ENCODE measurements at regions not wholly inside any gene's neighbourhood (a gene's known extent, or its start where the extent isn't known, plus 50 kb on each side); places are given as distances from the start of the nearest gene placed in this dataset.

- no peak for DNase-seq
These were observed 101.7 kb upstream of the HDGFL1 start for GRCh38 chr6:22467645-22468044.

DNA sequence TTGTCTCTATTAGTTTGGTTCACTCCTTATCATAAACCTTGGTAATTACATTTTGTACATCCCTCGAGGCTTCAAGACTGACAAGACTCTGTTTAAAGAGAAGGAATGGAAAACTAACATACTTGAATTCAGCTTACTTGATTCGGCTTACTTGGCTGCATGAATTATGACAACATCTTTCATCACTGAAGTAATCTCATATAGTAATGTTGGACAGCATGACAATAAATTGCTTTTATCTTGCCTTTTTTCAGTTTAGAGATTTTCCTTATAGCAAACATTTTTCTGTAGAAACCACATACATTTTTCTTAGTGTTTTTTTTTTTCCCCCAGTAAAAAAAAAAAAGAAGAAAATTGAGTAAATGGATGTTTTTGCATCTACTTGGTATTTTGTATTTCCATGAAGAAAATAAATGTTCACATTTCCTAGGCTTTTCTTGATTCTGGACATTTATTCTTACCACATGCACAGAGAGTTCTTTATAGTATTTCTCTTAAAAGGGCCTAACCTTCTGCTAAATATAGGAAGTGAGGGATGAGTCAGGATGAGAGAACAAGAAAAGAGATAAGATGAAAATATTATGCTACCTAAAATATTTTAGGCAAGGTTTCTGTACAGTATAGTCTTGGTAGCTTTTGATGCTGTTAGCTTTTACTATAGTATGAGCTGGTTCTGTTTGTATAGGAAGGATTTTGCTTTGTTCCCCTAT, 101.0 kb upstream of the HDGFL1 start:
- DNase-seq, result no peak

DNA sequence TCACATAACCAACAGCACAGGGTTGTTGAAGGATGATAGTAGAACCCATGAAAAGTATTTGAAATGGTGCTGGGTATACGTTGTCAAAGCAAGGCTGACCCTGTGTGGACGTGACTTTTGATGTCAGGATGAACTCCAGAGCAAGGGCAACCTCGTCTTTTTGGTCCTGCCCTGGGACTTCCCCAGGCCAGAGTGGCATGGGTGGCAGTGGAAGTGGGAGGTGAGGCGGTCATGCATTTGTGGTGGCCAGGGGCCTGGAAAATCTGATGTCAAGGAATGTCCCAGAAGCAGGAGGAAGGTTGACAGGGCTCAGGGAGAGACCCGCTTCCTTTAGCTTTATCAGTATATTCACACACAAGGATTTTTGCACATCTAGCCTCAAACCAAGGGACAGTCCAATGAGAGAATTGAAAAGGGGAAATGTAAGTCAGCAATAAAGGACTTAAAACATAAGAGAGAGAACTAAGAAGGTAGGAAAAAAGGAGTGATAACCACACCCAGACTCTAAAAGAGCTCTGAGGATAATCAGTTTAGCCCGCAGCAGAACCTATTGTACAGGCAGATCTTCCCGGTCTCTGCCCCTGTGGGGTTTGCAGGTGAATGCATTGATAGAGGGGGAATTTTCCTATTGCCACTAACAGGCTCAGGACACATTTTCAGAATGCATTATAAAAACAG, 98.8 kb upstream of the HDGFL1 start:
- DNase-seq, result no peak

GRCh38 chr6:22471132-22471690, 98.2 kb upstream of the HDGFL1 start:
- DNase-seq, result no peak

- DNase-seq, result no peak
These were observed 97.6 kb upstream of the HDGFL1 start for GRCh38 chr6:22471746-22472145.

DNA sequence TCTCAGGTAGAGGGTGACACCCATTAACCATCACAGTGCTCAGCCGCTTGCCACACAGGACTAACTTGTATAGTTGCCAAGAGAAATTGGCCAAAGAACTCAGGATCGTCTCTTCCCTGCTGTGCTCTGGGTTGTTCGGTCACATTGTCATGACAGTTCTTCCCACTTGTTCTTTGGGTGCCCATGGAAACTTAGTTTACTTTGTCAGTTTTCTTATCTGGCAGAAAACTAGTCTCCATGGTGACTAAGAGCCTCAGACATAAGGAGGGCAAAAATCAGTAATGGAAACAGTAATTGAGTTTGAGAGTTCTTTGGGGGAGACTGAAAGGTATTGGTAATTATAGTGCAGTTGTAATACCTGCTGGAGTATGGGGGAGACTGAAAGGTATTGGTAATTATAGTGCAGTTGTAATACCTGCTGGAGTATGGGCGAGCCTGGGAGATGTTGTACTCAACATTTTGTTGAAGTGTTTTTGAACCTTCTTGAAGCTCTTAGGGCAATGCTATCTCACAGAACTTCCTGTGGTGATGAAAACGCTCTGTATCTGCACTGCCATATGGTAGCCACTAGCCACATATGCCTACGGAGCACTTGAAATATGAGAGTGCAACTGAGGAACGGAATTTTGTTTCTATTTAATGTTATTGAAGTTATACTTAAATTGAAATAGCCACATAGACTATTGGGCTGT, 95.2 kb upstream of the HDGFL1 start:
- no peak for DNase-seq

DNA sequence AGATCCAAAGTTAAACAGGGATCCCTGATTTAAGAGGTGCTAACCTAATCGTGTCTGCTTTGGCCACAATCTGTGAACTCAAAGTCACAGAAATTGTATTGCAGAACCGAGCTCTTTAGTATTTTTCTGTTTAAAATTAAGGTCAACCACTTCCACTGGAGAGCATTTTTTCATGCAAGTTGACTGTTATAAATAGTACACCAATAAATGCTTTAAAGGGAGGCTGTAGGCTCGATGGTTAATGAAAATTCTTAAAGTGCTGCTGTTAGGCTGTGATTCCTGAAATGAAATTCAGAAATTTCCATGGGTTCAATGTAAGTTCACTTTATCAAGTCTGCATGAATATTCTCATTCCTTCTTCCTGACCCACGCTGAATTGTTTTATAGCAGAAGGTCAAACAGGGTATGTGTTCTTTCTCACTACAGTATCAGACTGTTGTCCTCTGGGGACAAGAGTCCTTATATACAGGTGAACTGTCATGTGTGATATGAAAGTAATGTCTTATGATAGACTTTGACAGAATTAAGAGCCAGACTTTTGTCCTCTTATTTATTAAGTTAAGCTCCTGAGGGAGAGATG, 92.5 kb upstream of the HDGFL1 start:
- no peak for DNase-seq

GRCh38 chr6:22497276-22497675, 72.1 kb upstream of the HDGFL1 start:
- DNase-seq, result no peak

- no peak for DNase-seq
These were observed 69.6 kb upstream of the HDGFL1 start for GRCh38 chr6:22499815-22500214.

DNA sequence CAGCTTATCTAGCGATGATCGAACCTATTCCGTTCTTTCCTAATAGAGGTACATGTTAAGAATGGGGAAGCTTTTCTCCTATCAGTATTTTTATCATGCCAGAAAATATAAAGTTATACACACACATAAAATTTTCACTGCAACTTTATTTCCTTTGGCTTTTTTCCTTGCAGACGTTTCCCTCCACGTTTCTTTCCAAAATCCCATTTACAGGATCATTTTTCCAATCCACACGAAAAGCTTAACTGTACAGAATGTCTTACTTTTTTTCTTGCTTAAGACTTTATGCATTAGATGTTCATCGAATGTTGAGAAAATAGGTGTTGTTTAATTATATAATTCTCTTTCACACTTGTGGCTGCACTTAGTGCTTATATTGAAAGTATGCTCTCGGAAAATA, 62.9 kb upstream of the HDGFL1 start:
- no peak for DNase-seq

DNA sequence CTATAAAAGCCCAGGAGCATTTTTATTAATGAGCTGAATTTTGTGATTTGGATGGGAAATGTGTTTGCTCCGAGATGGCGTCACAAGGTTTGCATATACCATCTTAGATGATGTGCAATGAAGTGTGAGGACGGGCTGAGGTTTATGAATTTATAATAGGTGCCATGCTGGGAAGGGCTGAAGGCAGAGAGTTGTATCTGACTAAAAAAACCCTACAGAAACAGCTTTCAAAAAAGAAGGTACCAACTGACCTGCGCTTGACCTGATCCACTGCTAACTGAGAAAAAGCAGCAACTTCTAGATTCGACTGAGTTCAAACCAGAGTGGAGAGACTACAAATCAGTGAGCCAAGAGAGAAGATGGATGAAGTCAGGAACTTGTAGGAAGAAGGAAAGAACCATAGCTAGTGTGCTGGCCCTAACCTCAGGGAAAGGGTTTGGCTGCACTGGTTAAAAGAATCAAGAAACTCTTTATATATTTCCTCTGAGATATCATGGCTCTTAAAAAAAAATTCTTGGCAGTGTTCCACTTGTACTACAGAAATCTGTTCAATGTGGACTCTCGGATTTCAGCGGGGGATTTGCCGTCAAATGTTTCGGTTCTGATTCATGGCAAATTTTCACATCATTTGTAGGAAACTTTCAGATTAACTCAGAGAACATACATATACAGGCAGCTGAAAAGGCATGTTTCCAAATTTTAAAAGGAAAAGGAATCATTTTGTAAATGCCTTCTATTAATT, 56.5 kb upstream of the HDGFL1 start:
- no peak for DNase-seq

DNA sequence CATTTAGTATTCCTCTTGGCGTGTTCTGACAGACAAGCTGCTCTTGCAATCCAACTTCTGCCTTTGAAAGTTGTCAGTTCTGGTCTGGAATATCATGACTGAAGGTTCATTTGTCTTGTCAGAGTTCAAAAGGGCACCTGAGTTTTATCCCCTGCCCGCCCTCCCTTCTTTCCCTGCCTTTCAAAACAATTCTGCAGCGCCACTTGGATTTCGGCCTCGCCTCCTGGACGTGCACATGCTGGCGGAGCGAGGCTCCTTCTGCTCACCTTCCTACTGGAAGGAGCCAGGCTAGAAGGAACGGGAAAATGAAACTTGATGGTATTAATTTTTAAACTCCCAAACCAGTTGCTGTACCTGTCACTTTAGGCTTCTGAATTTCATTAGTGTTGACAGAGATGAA, 55.7 kb upstream of the HDGFL1 start:
- no peak for DNase-seq

GRCh38 chr6:22519237-22519636, 50.1 kb upstream of the HDGFL1 start:
- no peak for DNase-seq

Measured in NCI-H510A (cell line).